H1 (cell line): ENCODE measurements at regions not wholly inside any gene's neighbourhood (a gene's known extent, or its start where the extent isn't known, plus 50 kb on each side); places are given as distances from the start of the nearest gene placed in this dataset.

ENCODE experiments used
- ATF3 ChIP-seq: IDR thresholded peaks from 2 replicates; pipeline ENCODE4 v1.6.1; 2011; ENCODE audit warnings: low read depth, mild to moderate bottlenecking, low read length; ENCODE audit not compliant: insufficient read depth
- CHD1 ChIP-seq: IDR thresholded peaks from 2 replicates; pipeline ENCODE4 v1.6.1; 2012; ENCODE audit warnings: low read depth, low read length, improper control_type of control experiment
- CHD2 ChIP-seq: IDR thresholded peaks from 2 replicates; pipeline ENCODE4 v1.6.1; 2012; ENCODE audit warnings: low read length, improper control_type of control experiment
- CHD7 ChIP-seq: fragments of 300-600 bp; sonication (generic); IDR thresholded peaks from 2 replicates; pipeline ENCODE4 v1.7.1; 2012; ENCODE audit warnings: low read length, moderate library complexity, mild to moderate bottlenecking, inconsistent platforms; ENCODE audit not compliant: insufficient replicate concordance
- EGR1 ChIP-seq: IDR thresholded peaks from 2 replicates; pipeline ENCODE4 v1.6.1; 2011; ENCODE audit warnings: low read depth, low read length, borderline replicate concordance
- EZH2 ChIP-seq: fragments of 200-600 bp; sonication (generic); IDR thresholded peaks from 2 replicates; pipeline ENCODE4 v1.7.1; 2012; ENCODE audit warnings: low read depth, mild to moderate bottlenecking, moderate library complexity, low read length, inconsistent platforms; ENCODE audit not compliant: severe bottlenecking
- HDAC2 ChIP-seq, 2 experiments: fragments of 300-600 bp in 1 of 2; sonication (generic) in 1 of 2; IDR thresholded peaks; 2 replicates each; pipeline ENCODE4 v1.6.1; 2011 to 2012; ENCODE audit warnings: low read depth in 2 of 2, low read length in 2 of 2, mild to moderate bottlenecking in 2 of 2, moderate library complexity in 2 of 2, borderline replicate concordance in 1 of 2, inconsistent platforms in 1 of 2
- JUND ChIP-seq: IDR thresholded peaks from 2 replicates; pipeline ENCODE4 v1.6.1; 2011; ENCODE audit warnings: mild to moderate bottlenecking, improper control_type of control experiment, low read length

GRCh38 chr2:220469201-220469600 is 841.8 kb downstream of the SLC4A3 start (continued):
- TF ChIP-seq CHD7 = no peak
- no peak for TF ChIP-seq EZH2
- no peak for TF ChIP-seq JUND
- TF ChIP-seq CHD2 = no peak
- no peak for TF ChIP-seq EGR1
- TF ChIP-seq CHD1 = no peak
- TF ChIP-seq ATF3 = no peak
- TF ChIP-seq HDAC2 (IDR thresholded peaks at IDR 0.05; ENCODE audit: borderline replicate concordance in 1 of 2, low read depth in 2 of 2, low read length in 2 of 2) = no peak
